HG03457 (cell line): ENCODE measurements at regions not wholly inside any gene's neighbourhood (a gene's known extent, or its start where the extent isn't known, plus 50 kb on each side); places are given as distances from the start of the nearest gene placed in this dataset.
"Not testable (repeated sequence)": the region's sequence is repeated elsewhere in the genome, so short reads cannot be mapped to it uniquely, and the experiment has no call there.

ENCODE experiments used
- ATAC-seq: cut with Tn5 transposase; IDR thresholded peaks from one replicate; pipeline ENCODE4 v1.9.1; 2021; ENCODE audit warnings: moderate number of reproducible peaks; ENCODE audit not compliant: unreplicated experiment

DNA sequence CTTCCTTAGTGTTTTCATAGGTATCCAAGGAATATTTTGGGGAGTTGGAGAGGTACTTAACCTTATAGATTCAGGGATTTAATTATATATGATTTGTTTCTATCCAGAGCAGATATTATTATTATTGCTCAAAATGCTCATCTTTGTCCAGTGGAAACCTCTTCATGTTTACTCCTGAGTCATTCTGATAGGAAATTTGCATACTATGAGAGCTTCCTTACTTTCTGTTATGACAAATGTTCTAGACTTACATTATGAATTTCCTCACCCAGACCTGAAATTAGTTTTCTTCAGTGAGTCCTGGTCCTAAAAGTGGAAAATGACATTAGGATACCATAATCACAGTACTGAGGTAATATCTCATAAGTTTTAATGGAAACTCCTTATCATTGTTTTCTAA, 57.5 kb upstream of the PLPPR5 start:
- no peak for ATAC-seq

DNA sequence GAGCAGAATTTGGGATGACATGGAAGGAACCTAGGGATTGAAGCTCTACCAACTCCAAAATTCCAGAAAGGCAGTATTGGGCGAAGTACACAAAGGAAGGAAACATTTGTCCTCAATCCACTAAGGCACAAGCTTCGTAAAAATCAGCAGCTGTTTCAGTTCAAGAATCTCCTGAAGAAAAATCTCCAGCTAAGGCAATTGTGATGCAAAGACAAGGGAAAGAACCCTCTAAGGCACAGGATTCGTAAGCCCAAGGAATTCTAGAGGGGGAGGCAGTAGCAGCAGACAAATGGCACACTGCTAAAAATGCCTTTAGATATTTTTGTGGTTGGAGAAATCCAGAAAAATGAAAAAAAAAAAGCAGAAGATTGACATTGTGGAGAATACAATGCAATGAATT, 64.5 kb upstream of the PLPPR5 start:
- ATAC-seq = no peak

DNA sequence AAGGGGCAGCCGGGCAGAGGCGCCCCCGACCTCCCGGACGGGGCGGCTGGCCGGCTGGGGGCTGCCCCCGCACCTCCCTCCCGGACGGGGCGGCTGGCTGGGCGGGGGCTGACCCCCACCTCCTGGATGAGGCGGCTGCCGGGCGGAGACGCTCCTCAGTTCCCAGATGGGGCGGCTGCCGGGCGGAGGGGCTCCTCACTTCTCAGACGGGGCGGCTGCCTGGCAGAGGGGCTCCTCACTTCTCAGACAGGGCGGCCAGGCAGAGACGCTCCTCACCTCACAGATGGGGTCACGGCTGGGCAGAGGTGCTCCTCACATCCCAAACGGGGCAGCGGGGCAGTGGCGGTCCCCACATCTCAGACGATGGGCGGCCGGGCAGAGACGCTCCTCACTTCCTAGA, 73.9 kb upstream of the PLPPR5 start:
- not testable (repeated sequence) for ATAC-seq

DNA sequence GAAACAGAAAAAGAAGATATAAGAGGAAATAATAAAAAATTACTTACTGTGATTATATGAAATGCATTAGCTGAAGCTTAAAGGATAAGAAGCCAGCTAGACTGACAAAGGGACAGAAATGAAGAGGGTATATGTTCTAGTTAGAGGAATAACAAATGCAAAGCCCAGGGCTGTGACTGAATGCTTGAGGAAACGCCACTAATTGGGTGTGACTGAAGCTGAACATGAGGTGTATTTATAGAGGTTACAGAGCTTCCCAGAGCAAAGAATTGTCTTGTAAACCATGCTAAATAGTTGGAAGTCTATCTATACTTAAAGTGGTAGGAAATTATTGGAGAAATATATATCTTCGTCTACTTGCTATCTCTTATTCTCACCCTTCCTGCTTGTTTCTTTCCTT, 77.7 kb upstream of the PLPPR5 start:
- ATAC-seq = no peak

DNA sequence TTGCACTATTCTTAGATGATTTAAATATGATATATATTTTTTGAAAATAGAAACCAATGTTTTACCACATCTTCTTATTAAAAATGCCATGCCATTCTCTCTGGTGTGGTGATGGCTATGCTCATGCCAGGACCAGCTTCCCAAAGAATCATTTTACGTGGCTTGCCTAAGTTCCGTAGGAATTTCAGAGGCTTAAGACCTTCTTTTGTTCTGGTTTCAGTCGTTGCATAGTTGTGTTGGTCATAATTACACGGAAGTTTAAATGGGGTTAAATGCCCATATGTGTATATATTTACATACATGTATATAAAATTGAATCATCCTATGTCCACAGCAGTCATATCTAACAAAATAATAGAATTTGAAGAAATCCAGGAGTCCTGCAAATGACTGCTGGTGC, 78.7 kb upstream of the PLPPR5 start:
- ATAC-seq = no peak

DNA sequence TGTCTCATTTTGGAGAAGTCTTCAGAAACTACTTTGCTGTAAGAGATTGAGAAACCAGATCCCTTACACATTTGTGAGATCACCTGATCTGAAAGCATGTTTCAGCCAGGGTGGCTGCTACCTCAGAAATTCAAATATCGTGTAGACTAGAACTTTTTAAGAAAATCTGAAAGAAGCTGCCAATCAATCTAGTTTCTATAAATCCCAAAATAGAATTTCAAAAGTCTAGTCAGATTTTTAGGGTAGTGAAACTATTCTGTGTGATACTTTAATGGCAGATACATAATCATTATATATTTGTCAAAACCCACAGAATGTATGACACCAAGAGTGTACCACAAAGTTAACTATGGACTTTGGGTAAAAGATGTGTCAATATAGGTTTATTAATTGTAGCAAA, 79.9 kb upstream of the PLPPR5 start:
- peak; percentile 61 for ATAC-seq

DNA sequence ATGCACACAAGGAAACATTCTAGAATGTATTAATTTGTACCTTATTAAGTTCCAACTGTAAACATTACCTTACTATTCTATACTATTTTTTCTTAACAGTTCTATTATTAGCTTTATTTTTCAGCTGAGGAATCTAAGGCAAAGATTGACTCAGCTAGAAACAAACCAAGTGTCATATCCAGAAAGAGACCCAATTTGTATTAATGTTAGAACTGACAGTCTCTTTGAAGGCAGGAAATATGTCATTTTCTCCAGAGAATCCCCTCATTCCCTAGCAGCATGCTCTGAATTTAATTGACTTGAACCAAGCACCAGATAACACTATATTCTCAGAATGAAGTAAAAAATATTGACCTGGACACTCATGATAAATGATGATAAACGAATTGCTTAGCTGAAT, 81.4 kb upstream of the PLPPR5 start:
- no peak for ATAC-seq

DNA sequence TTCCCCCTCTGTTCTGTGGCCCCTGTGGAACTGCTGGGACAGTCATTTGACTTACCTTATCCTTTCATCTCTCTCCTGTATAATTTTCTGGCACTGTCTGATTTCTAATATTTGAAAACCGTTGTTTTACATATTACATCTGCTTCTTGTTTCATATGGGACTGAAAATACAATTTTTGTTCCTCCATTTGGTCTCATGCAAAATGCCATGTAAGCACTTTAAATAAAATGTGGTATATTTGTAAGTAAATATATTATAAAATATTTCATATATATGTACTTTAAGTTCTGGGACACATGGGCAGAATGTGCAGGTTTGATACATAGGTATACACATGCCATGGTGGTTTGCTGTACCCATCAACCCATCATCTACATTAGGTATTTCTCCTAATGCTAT, 93.9 kb upstream of the PLPPR5 start:
- no peak for ATAC-seq

DNA sequence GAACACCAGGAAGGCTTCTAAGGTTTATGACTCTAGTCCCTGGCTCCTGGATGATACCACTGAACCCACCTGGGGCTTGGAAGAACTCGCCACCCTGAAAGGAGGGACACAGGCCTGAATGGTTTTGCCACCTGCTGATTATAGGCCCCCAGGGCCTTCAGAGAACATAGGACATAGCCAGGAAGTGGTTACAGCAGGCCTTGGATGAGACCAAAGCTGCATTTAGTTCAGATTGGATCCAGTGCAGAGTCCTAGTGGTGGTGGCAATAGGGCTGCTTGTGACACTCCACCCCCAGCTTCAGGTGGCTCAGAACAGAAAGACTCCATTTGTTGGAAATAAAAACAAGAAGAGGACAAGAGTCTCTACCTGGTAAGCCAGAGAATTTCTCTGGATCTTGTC, 101.6 kb upstream of the PLPPR5 start:
- ATAC-seq = no peak

DNA sequence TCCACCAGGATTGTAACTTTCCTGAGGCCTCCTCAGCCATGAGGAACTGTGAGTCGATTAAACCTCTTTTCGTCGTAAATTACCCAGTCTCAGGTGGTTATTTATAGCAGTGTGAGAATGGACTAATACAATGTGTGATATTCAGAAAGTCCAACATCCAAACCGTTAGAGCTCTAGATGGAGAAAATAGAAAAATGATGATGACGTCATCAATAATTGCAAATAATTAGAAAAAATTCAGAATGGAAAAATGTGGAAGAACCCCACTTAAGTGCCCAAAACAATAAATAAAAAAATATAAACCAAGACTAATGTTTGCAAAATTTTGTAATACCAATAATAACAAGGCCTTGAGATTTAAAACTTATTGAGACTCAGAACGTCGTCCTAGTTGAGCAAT, 103.0 kb upstream of the PLPPR5 start:
- ATAC-seq = no peak

DNA sequence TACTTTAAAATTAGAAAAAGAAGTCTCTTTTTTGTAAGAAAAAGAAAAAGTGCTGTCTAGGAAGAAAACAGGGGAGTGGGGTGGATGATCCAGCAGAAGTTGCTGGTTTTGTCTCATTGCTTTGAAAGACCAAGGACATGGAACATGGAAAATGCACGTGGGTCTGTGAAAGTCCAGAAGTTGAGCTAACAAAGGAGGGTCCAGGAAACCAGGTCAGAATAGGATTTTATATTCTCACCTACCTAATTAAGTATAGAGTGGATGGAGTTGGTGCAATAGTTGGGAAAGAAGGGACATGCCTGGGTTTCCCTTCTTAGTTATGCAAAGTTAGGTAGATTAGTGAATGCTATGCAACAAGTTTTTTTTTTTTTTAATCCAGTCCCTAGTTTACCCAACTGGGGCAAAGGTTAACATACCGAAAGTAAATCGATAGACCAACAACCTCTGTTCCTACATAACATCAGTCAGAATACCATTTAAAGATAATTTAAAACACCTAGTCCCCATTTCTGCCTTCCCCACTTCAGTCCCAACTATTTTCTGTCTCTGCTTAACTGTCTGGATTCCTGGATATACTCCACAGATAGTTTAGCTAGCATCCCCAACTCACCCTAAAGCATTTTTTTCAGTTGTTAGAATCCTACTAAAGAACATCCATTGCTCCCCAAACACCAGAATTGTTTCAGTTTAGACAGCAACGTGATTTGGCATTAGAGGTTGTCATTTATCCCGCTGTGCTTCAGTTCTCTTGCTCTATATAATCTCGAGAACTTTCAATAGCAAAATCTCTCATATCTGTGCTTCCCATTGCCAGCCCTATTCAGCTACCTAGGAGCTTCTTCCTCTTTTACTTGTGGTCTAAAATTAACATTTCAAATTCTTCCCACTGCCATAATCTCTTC, 105.7 kb upstream of the PLPPR5 start:
- no peak for ATAC-seq

DNA sequence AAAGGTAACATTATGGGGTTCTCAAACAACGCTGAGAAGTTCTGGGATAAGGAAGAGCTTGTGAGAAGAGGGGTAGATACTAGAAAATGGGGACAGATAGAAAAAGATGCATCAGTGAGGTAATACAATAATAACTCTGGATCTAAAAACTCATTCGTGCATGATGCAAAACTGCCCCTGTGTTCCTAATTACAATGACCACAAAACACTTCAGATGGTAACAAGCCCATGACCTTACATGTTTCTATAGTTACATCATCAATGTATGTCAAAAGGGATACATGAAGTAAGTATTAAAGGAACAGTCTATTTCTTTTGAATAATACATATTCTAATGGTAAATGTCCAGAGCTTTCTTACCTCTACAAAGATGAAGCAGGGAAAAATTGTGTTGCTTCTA, 110.6 kb upstream of the PLPPR5 start:
- ATAC-seq = no peak

DNA sequence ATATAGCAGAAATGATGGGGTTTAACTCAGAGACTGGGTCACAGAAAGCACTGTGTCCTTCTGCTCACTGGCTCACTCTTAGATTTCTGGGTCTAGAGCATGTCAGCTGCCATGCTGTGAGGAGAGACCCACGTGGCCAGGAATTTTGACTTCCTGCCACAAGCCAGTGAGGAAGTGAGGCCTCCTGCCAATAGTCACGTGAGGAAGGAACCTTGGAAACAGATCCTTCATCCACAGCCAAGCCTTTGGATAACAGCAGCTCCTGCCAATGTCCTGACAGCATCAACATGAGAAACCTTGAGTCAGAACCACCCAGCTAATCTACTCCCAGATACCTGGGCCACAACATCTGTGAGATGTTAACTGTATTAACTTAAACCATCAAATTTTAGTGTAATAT, 114.5 kb upstream of the PLPPR5 start:
- no peak for ATAC-seq

DNA sequence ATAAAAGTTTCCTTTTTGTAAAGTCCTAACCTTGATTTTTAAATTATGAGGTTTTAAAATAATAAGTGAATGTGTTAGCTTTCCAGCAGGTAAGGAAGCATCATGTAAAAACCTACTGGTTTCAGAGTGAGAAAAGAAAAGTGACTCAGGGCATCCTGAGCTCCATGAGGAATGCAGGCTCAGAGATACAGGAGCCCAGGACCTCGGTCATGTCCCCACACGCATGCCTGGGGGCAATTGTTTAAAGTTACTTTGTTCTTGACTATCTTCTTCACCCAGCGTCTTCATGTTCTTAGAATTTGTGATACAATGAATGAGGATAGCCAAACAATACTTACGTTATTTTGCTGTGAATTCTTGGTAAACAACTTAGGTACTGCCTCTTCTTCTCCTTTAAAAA, 117.4 kb upstream of the PLPPR5 start:
- no peak for ATAC-seq

DNA sequence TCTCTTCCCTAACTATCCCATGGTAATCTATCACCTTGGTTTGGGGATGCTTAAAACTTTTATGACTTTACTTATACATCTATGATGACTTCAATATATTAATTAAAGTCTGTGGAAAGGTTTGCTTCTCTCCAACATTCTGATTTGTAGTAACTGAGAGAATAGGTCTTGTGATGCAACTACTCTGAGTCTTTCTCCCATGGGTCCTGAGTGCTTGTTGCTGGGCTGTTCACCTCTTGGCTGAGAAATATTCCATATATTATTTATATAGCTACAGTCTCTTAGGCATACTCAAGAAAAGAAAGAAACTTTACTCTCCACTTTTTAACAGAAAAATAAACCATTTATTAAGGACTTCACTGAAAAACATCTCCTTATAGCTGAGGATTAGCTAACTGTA, 119.3 kb upstream of the PLPPR5 start:
- no peak for ATAC-seq

DNA sequence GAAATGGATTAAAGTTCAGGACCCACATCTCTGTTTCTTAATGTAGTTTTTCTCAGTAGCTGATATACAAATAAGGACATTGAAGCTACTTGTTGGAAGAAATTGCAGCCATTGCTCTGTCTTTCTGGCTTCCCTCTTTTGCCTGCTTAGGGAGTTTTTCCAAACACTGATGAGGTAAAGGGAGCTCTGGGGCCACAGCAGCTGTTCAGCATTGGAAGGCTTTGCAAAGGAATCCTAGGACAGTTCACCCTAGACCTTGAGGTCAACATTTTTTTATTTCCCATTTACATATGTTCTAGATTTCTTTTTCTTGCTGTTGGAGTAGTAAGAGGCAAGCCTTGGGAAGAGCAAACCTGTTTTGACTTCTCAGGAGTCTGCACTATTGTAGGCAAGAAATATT, 126.9 kb upstream of the PLPPR5 start:
- ATAC-seq = no peak

DNA sequence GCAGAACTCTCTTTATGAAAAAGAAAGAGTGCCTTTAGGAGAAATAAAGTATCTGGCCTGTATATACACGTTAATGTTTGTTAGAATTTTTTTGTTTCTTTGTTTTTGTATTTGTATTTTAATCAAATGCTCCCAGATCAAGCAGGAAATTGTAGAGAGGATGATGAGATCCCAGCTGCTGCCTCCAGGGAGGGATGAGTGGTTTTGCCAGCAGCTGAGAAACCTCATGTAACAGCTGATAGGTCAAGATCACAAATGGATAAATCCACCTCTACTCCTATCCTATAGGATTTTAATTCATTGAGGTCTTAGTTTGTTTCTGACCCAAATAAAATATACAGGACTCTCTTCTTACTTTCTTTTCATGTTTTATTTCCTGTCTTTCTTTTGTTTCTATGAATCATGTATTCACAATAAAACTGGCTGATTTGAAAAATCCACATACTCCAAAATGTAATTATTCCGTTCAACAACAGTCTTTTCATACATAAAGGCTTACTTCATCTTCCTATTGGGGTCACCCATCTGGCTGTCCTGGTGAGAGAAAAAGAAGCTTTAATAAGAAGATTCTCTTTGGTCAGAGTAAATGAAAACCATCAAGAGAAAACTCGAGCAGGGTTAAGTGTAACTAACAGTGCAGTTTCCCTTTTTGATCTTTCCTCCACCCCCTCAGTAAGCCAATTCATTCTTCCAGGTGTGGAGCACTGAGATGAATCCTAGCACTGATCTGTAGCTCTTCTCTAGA, 129.3 kb upstream of the PLPPR5 start:
- no peak for ATAC-seq

DNA sequence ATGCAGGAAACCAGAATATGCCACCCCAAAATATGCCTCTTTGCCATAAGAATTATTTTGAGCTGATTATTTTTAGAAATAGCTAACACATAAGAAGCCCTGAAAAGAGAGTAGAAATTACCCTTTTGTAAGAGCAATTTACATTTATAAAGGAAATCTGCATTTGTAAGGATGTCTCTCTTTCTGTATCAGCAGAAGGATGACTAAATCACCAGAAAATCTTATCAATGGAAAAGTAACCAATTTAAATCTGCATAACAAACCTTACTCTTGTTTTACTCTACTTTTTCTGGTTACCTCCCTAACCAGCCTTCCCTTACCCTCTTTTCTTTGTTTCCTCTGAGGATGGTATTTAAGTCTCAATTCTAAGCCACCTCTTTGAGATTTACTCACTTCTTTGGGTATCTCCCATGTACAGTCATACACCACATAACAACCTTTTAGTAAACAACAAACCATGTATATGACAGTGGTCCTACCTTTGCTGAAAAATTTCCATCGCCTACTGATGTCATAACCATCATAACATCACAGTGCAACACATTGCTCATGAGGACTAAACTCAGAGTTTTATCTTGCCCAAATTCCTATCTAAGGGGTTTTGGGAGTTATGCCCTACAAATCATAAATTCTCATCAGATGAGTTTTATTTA, 126.6 kb upstream of the PLPPR4 start:
- ATAC-seq = no peak

DNA sequence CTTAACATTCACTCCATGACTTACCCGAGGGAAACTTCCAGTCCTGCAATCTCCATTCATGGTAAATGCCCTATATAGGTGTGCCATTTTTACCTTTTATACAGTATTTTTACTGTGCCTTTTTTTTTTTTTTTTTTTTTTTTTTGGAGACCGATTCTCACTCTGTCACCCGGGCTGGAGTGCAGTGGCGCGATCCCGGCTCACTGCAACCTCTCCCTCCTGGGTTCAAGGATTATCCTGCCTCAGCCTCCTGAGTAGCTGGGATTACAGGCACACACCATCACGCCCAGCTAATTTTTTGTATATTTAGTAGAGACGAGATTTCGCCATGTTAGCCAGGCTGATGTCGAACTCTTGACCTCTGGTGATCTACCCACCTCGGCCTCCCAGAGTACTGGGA, 124.4 kb upstream of the PLPPR4 start:
- no peak for ATAC-seq

DNA sequence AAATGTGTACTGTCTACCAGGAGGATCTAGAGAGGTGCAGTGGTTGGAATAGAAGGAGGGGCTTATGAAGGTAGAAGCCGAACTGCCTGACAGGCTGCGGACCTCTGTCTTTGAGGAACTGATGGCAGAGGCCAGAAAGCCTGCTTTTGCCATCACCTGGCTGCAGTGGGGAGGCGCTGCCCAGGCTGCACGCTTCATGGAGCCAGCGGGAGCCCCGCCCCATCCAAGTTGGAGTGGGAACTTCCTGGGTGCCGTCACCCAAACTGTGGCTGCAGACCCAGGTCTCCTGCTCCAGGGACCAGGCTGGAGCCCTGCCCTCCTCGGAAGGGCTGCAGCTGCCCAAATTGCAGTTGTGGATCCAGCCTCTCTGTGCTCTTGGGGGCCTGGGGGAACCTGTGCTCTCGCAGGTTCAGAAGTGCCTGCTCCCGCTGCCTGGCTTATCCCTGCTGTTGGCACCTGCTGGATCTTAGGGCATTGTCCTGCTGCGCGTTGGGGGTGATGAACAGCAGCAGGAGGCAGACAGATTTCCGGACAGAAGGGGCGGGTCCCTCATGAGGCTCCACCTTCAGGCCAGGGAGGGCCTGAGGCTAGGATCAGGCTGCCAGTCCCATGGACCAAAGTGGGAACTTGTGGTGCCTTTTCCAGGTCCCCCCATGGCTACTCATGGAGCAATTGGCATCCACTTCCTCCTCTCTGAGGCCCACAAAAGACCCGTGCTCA, 118.0 kb upstream of the PLPPR4 start:
- no peak for ATAC-seq

DNA sequence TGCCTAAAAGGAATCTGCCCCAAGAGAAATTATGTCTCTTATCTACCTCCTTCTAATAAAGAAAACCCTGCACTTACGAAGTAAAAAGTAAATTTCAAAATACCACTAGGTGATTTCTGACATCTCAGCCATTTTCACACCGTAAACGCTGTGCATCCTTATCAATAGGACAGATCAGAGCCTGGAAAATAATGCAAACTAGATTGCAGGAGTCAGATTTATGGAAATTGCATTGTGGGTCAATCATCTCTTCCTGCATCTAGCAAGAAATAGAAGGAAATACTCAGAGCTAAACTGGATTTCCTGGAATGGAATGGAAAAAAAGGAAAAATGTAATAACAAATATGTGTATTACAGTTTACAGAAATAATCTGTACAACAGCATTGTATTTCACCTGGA, 114.3 kb upstream of the PLPPR4 start:
- no peak for ATAC-seq
